CD4-positive, alpha-beta T cell (primary cell): ENCODE measurements at regions not wholly inside any gene's neighbourhood (a gene's known extent, or its start where the extent isn't known, plus 50 kb on each side); places are given as distances from the start of the nearest gene placed in this dataset.

Experiments used
- ATAC-seq: fragments of 200-7000 bp; cut with Tn5 transposase; one replicate; pipeline ENCODE4 v1.10.0; 2022; ENCODE audit warnings: mild to moderate bottlenecking; ENCODE audit not compliant: poor library complexity
- CTCF ChIA-PET: fragments of 350-600 bp; sonication (Branson Sonifier 250); formaldehyde crosslinking; loops from one replicate; lab custom pipeline; 2021; ENCODE audit warnings: antibody characterized with exemption, inconsistent platforms; lab: Charles Lee
- POLR2A ChIA-PET: fragments of 350-600 bp; sonication (Branson Sonifier 250); formaldehyde crosslinking; loops from one replicate; lab custom pipeline; 2021; ENCODE audit warnings: antibody characterized with exemption, inconsistent platforms; lab: Charles Lee
- DNase-seq, 14 experiments: peaks; one replicate each; pipeline ENCODE4 v3.0.0-alpha.2; 2013 to 2020; ENCODE audit warnings: mixed read lengths in 2 of 14
- H3K27ac ChIP-seq, 2 donors: one replicate each; pipeline versions ENCODE4 v1.5.1 to v1.7.0; 2013; ENCODE audit warnings: low read length in 2 of 2, low read depth in 1 of 2, mild to moderate bottlenecking in 1 of 2
- H3K27me3 ChIP-seq, 2 experiments: 1 replicate in 1 of 2; 2 replicates in 1 of 2; pipeline versions ENCODE4 v1.6.1 to v1.7.0; 2013; ENCODE audit warnings: low read length in 2 of 2, control low read depth in 1 of 2, mild to moderate bottlenecking in 1 of 2, moderate library complexity in 1 of 2; ENCODE audit not compliant: insufficient read depth in 2 of 2, control insufficient read depth in 1 of 2
- H3K36me3 ChIP-seq: one replicate; pipeline ENCODE4 v1.6.1; 2013; ENCODE audit warnings: low read length, control low read depth; ENCODE audit not compliant: insufficient read depth
- H3K4me1 ChIP-seq: one replicate; pipeline ENCODE4 v1.6.1; 2013; ENCODE audit warnings: low read length, control low read depth; ENCODE audit not compliant: insufficient read depth
- H3K4me3 ChIP-seq: one replicate; pipeline ENCODE4 v1.5.1; 2013; ENCODE audit warnings: mild to moderate bottlenecking, low read length, moderate library complexity
- H3K9me3 ChIP-seq, 2 experiments: 1 replicate in 1 of 2; 2 replicates in 1 of 2; pipeline versions ENCODE4 v1.6.1 to v1.7.0; 2013; ENCODE audit warnings: low read length in 2 of 2, mild to moderate bottlenecking in 2 of 2, control low read depth in 1 of 2, moderate library complexity in 1 of 2; ENCODE audit not compliant: control insufficient read depth in 1 of 2, insufficient read depth in 1 of 2
- H3K27ac Mint-ChIP-seq: one replicate; pipeline ENCODE4 v1.8.0; 2020; ENCODE audit warnings: mixed read lengths
- H3K27me3 Mint-ChIP-seq: one replicate; pipeline ENCODE4 v1.8.0; 2021; ENCODE audit warnings: mixed read lengths
- H3K36me3 Mint-ChIP-seq: one replicate; pipeline ENCODE4 v1.8.0; 2021; ENCODE audit warnings: low read depth, mixed read lengths
- H3K4me1 Mint-ChIP-seq: one replicate; pipeline ENCODE4 v1.8.0; 2021; ENCODE audit warnings: low read depth, mixed read lengths
- H3K4me3 Mint-ChIP-seq: one replicate; pipeline ENCODE4 v1.8.0; 2020; ENCODE audit warnings: mild to moderate bottlenecking, mixed read lengths
- H3K9me3 Mint-ChIP-seq: one replicate; pipeline ENCODE4 v1.8.0; 2020; ENCODE audit warnings: mixed read lengths
- intact Hi-C, 2 experiments: fragments of 100-400 bp; cut with DNase I in 1 of 2; cut with micrococcal nuclease in 1 of 2; formaldehyde crosslinking; loops; one replicate each; pipeline versions ENCODE4 v1.15.1 to v1.9.0; 2023 to 2025; cut with DNase I, micrococcal nuclease
- TF ChIP-seq, protein P1 (sequence below): fragments of 200-600 bp; IDR thresholded peaks from one replicate; pipeline ENCODE4 v1.8.0; 2022; ENCODE audit warnings: antibody characterized with exemption, mild to moderate bottlenecking

DNA sequence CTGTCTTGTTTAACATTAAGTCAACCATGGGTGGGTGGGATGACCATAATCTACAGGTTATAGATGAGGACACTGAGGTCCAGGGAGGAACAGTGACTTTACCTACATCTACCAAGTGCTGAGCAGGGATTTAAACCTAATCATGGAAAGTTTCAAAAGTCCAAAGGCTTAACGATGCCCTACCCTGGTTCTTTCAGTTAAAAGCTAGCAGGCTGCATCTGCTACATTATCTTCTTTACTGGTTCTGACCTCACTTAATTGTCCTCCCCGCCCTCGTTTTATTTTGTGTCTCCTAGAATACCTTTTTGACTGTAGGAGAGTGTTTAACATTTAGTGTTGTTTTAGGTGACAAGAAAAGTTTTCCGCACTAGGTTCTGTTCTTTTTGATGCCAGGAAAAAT, 735.2 kb downstream of the TLR4 start:
- no peaks in the 10 kb centered on the region for H3K9me3 Mint-ChIP-seq
- Histone ChIP-seq H3K36me3 (no peaks in the 10 kb centered on the region), H3K4me3 (no peak overlapping the region), H3K4me1 (no peaks in the 10 kb centered on the region), H3K27ac (no peak overlapping the region), H3K27me3 (no peaks in the 10 kb centered on the region), H3K9me3 (peaks cover 0 to 5% of the 10 kb centered on the region in 2 experiments)
- H3K27ac Mint-ChIP-seq: no peak overlapping the region
- no peaks in the 10 kb centered on the region for H3K27me3 Mint-ChIP-seq
- DNase-seq (no peak), ATAC-seq (no peak)
- ChIA-PET CTCF (no interaction called here), POLR2A (no interaction called here)
- TF ChIP-seq, protein P1, sequence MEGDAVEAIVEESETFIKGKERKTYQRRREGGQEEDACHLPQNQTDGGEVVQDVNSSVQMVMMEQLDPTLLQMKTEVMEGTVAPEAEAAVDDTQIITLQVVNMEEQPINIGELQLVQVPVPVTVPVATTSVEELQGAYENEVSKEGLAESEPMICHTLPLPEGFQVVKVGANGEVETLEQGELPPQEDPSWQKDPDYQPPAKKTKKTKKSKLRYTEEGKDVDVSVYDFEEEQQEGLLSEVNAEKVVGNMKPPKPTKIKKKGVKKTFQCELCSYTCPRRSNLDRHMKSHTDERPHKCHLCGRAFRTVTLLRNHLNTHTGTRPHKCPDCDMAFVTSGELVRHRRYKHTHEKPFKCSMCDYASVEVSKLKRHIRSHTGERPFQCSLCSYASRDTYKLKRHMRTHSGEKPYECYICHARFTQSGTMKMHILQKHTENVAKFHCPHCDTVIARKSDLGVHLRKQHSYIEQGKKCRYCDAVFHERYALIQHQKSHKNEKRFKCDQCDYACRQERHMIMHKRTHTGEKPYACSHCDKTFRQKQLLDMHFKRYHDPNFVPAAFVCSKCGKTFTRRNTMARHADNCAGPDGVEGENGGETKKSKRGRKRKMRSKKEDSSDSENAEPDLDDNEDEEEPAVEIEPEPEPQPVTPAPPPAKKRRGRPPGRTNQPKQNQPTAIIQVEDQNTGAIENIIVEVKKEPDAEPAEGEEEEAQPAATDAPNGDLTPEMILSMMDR: no peak
- no peaks in the 10 kb centered on the region for H3K36me3 Mint-ChIP-seq
- intact Hi-C loops: no loop called here
- no peak overlapping the region for H3K4me3 Mint-ChIP-seq
- no peaks in the 10 kb centered on the region for H3K4me1 Mint-ChIP-seq

DNA sequence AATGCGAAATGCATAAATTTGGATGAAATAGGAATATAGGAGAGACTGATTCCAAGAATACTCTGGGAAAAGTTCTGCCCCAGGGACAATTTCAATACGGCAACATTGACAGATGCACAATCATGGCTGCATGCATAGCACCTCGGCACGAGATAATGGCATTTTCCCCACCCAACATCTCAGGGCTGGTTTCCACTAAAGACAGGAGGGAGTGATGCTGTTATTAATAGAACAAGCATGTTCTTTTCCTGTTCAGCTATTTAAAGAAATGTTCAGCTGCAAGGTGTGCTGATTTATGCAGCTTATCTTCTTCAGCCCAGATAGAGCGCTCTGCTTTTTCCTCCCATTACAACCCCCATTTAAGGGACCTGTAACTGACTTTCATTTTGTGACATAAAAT, 740.2 kb downstream of the TLR4 start:
- no peaks in the 10 kb centered on the region for H3K4me1 Mint-ChIP-seq
- TF ChIP-seq, protein P1: no peak
- H3K4me3 Mint-ChIP-seq: no peak overlapping the region
- no peaks in the 10 kb centered on the region for H3K27me3 Mint-ChIP-seq
- Histone ChIP-seq H3K9me3 (no peaks in the 10 kb centered on the region), H3K4me3 (no peak overlapping the region), H3K27ac (no peak overlapping the region), H3K4me1 (no peaks in the 10 kb centered on the region), H3K36me3 (no peaks in the 10 kb centered on the region), H3K27me3 (no peaks in the 10 kb centered on the region)
- DNase-seq: no peak
- H3K36me3 Mint-ChIP-seq: no peaks in the 10 kb centered on the region
- POLR2A ChIA-PET: no interaction called here
- CTCF ChIA-PET: no interaction called here
- no peak overlapping the region for H3K27ac Mint-ChIP-seq
- no peak for ATAC-seq
- intact Hi-C loops: no loop called here
- no peaks in the 10 kb centered on the region for H3K9me3 Mint-ChIP-seq

DNA sequence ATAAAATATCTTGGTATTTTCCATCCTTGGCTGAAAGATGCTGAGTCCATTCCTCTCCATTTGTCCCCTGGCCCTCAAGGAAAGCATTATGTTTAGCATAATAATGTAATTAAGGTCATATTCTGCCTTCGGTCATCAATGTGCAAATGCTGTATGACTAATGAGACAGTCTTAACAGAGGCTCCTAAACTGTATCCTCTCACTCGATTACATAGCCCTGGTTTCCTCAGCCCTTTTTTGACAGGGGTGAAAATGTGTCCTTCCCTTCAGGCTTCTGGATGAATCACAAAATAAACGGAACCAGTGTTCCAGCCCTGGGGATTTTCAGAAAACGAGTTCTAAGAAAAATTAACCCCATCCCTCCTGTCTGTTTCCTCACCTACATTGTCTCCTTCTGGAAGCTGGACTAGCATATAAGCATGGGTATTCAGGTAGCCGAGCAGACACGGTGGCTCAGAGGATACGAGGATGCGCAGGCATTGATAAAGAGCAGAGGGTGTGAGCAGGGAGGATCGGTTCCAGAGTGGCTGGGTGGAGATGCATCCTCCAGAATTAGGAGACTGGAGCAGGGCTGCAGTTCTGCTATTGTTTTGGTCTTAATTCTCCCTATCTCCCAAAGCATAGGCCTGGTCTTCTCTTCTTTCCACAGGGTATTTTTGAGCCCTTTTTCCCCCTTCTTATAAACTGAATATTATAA, 742.9 kb downstream of the TLR4 start:
- Mint-ChIP-seq H3K4me1 (no peaks in the 10 kb centered on the region), H3K9me3 (no peaks in the 10 kb centered on the region), H3K27ac (no peak overlapping the region), H3K36me3 (no peaks in the 10 kb centered on the region), H3K27me3 (no peaks in the 10 kb centered on the region), H3K4me3 (no peak overlapping the region)
- Histone ChIP-seq H3K4me3 (no peak overlapping the region), H3K4me1 (no peaks in the 10 kb centered on the region), H3K27ac (no peak overlapping the region), H3K36me3 (no peaks in the 10 kb centered on the region), H3K9me3 (no peaks in the 10 kb centered on the region), H3K27me3 (no peaks in the 10 kb centered on the region)
- ATAC-seq (no peak), DNase-seq (no peak)
- ChIA-PET CTCF (no interaction called here), POLR2A (no interaction called here)
- intact Hi-C loops: no loop called here
- TF ChIP-seq, protein P1: no peak
